Fibroblast of lung (primary cell): ENCODE measurements at regions not wholly inside any gene's neighbourhood (a gene's known extent, or its start where the extent isn't known, plus 50 kb on each side); places are given as distances from the start of the nearest gene placed in this dataset.

Experiments used
- DNase-seq, 2 donors: peaks; one replicate each; pipeline versions ENCODE4 v3.0.0 to v3.0.0-alpha.2; 2010; ENCODE audit warnings: low read depth in 2 of 2
- H2AFZ ChIP-seq: 2 replicates; pipeline ENCODE4 v1.5.1; 2012; ENCODE audit warnings: low read length, control low read depth, inconsistent platforms
- H3K27ac ChIP-seq: 2 replicates; pipeline ENCODE4 v1.5.1; 2011; ENCODE audit warnings: low read length, control low read depth; ENCODE audit not compliant: insufficient read depth
- H3K27me3 ChIP-seq: 2 replicates; pipeline ENCODE4 v1.5.1; 2011; ENCODE audit warnings: mild to moderate bottlenecking, low read length; ENCODE audit not compliant: control insufficient read depth, insufficient read depth
- H3K36me3 ChIP-seq: 2 replicates; pipeline ENCODE4 v1.5.1; 2011; ENCODE audit warnings: low read length; ENCODE audit not compliant: control insufficient read depth, insufficient read depth
- H3K4me1 ChIP-seq: 2 replicates; pipeline ENCODE4 v1.5.1; 2011; ENCODE audit warnings: low read length; ENCODE audit not compliant: control insufficient read depth, insufficient read depth; ENCODE audit errors: extremely low read depth
- H3K4me2 ChIP-seq: 2 replicates; pipeline ENCODE4 v1.5.1; 2011; ENCODE audit warnings: low read length, control low read depth; ENCODE audit not compliant: insufficient read depth; ENCODE audit errors: extremely low read depth
- H3K4me3 ChIP-seq, 4 experiments: fragments of 200-600 bp in 1 of 4; sonication (generic) in 1 of 4; replicated peaks in 1 of 4; 2 replicates each; pipeline ENCODE4 v1.5.1; 2011 to 2016; ENCODE audit warnings: low read length in 4 of 4, low read depth in 3 of 4, mild to moderate bottlenecking in 3 of 4, control low read depth in 2 of 4, inconsistent platforms in 1 of 4, mixed read lengths in 1 of 4; ENCODE audit not compliant: insufficient read depth in 1 of 4; ENCODE audit errors: control extremely low read depth in 1 of 4
- H3K79me2 ChIP-seq: 2 replicates; pipeline ENCODE4 v1.5.1; 2012; ENCODE audit warnings: mild to moderate bottlenecking, low read length, inconsistent platforms; ENCODE audit not compliant: control insufficient read depth, insufficient read depth
- H3K9ac ChIP-seq: 2 replicates; pipeline ENCODE4 v1.5.1; 2011; ENCODE audit warnings: mild to moderate bottlenecking, low read length, control low read depth; ENCODE audit not compliant: insufficient read depth
- H3K9me3 ChIP-seq: 2 replicates; pipeline ENCODE4 v1.5.1; 2012; ENCODE audit warnings: low read depth, low read length; ENCODE audit not compliant: control insufficient read depth, insufficient read depth
- H4K20me1 ChIP-seq: 2 replicates; pipeline ENCODE4 v1.5.1; 2011; ENCODE audit warnings: low read length; ENCODE audit not compliant: control insufficient read depth, insufficient read depth; ENCODE audit errors: extremely low read depth
- EZH2 ChIP-seq: IDR thresholded peaks from 2 replicates; pipeline ENCODE4 v1.5.1; 2012; ENCODE audit warnings: low read length, control low read depth, mild to moderate bottlenecking; ENCODE audit errors: missing control alignments
- TF ChIP-seq, protein P1 (sequence below), 2 donors: IDR thresholded peaks in 1 of 2; conservative IDR thresholded peaks in 1 of 2; 1 replicate in 1 of 2; 2 replicates in 1 of 2; pipeline ENCODE4 v1.5.1; 2011 to 2012; ENCODE audit warnings: low read length in 2 of 2, control low read depth in 1 of 2, inconsistent platforms in 1 of 2, low read depth in 1 of 2, mild to moderate bottlenecking in 1 of 2

DNA sequence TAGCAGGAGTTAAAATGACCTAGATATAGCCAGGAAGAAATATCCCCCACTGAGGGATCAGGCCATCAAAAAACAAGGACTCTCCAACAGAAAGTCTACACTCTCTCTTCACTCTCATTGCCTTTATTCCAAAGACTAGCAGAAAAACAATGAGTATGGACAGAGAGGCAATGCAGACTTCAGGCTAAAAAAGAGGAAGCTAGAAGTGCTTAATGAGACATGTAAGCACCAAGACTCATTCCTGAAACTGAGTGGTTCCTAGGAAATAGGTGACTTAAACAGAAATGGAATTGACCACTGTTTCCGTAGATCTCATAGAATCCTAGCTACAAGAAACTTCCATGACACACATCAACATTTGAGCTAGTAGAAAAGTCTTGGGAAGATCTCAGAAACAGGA lies 387.3 kb downstream of the KDM5D start:
- Histone ChIP-seq H3K4me3 (no peak overlapping the region), H3K27me3 (no peaks in the 10 kb centered on the region), H4K20me1 (no peaks in the 10 kb centered on the region), H3K4me1 (no peaks in the 10 kb centered on the region), H3K79me2 (no peaks in the 10 kb centered on the region), H3K27ac (no peak overlapping the region), H3K9ac (no peak overlapping the region), H3K9me3 (no peaks in the 10 kb centered on the region), H3K4me2 (no peak overlapping the region), H3K36me3 (no peaks in the 10 kb centered on the region), H2AFZ (no peak overlapping the region)
- DNase-seq: no peak
- no peak for TF ChIP-seq EZH2
- TF ChIP-seq, protein P1, sequence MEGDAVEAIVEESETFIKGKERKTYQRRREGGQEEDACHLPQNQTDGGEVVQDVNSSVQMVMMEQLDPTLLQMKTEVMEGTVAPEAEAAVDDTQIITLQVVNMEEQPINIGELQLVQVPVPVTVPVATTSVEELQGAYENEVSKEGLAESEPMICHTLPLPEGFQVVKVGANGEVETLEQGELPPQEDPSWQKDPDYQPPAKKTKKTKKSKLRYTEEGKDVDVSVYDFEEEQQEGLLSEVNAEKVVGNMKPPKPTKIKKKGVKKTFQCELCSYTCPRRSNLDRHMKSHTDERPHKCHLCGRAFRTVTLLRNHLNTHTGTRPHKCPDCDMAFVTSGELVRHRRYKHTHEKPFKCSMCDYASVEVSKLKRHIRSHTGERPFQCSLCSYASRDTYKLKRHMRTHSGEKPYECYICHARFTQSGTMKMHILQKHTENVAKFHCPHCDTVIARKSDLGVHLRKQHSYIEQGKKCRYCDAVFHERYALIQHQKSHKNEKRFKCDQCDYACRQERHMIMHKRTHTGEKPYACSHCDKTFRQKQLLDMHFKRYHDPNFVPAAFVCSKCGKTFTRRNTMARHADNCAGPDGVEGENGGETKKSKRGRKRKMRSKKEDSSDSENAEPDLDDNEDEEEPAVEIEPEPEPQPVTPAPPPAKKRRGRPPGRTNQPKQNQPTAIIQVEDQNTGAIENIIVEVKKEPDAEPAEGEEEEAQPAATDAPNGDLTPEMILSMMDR (conservative IDR thresholded peaks at IDR 0.05 in 1 of 2, IDR thresholded peaks at IDR 0.05 in 1 of 2; ENCODE audit: low read depth in 1 of 2, low read length in 2 of 2): no peak

DNA sequence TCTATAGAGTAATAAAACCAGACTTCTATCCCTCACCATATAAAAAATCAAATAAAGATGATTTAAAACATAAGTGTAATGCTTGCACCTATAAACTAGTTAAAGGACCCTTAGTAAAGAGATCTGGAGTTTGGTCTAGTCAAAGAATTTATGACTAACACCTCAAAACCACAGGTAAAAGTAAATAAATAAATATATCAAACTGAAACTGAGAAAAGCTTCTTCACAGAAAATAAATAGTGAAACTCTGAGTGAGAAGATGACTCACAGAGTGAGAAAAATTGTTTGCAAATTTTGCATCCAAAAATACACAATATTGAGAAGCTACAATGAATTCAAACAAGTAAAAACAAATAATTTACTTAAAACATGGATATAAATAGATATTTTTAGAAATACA lies 387.8 kb downstream of the KDM5D start:
- no peaks in the 10 kb centered on the region for H3K36me3 ChIP-seq
- H3K79me2 ChIP-seq: no peaks in the 10 kb centered on the region
- H3K27me3 ChIP-seq: no peaks in the 10 kb centered on the region
- no peak for DNase-seq
- no peaks in the 10 kb centered on the region for H3K4me1 ChIP-seq
- no peak for TF ChIP-seq EZH2
- TF ChIP-seq, protein P1 (conservative IDR thresholded peaks at IDR 0.05 in 1 of 2, IDR thresholded peaks at IDR 0.05 in 1 of 2; ENCODE audit: low read depth in 1 of 2, low read length in 2 of 2): no peak
- H4K20me1 ChIP-seq: no peaks in the 10 kb centered on the region
- H3K9ac ChIP-seq: no peak overlapping the region
- no peak overlapping the region for H3K4me3 ChIP-seq
- no peak overlapping the region for H3K27ac ChIP-seq
- no peak overlapping the region for H2AFZ ChIP-seq
- no peaks in the 10 kb centered on the region for H3K9me3 ChIP-seq
- H3K4me2 ChIP-seq: no peak overlapping the region

DNA sequence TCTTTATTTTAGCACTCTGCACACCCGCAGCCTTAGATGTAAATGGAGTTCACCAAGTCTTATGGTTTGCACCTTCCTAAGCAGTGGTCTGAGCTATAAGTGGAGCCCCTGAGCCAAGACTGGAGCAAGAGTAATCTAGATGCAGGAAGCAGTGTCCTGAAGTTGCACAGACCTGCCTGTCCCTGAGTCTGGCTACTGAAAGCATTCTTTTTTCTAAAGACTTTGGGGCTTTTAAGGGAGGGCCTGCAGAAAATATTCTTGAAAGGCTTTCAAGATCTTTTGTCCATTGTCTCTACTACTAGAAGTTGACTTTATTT lies 389.7 kb downstream of the KDM5D start:
- DNase-seq: no peak
- H2AFZ ChIP-seq: no peak overlapping the region

More for the DNA sequence above, 389.7 kb downstream of the KDM5D start:
- TF ChIP-seq EZH2: no peak
- TF ChIP-seq, protein P1 (conservative IDR thresholded peaks at IDR 0.05 in 1 of 2, IDR thresholded peaks at IDR 0.05 in 1 of 2; ENCODE audit: low read depth in 1 of 2, low read length in 2 of 2): no peak
- Histone ChIP-seq H3K27ac (no peak overlapping the region), H3K79me2 (no peaks in the 10 kb centered on the region), H3K27me3 (no peaks in the 10 kb centered on the region), H3K4me2 (no peak overlapping the region), H3K4me3 (no peak overlapping the region), H3K4me1 (no peaks in the 10 kb centered on the region), H4K20me1 (no peaks in the 10 kb centered on the region), H3K9ac (no peak overlapping the region), H3K36me3 (no peaks in the 10 kb centered on the region), H3K9me3 (no peaks in the 10 kb centered on the region)
